ENCODE measurements at regions not wholly inside any gene's neighbourhood (a gene's known extent, or its start where the extent isn't known, plus 50 kb on each side); places are given as distances from the start of the nearest gene placed in this dataset.

DNA sequence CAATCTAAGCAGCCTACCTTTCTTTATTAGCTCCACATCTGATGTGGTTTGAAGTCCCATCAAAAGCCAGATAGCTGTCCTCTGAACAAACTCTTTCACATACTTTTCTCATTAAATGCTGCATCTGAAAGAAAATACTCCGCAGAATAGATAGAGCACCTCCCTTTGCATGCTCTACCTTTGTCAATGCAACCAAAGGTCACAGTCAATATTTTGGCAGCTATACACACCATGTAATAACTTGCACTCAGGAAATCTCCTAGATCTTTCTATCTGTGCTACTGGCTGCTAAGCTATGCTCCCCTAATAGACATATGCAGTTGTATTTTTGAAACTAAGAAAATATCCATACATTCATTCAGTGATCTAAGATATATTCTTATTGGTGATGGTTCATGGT is 204.8 kb upstream of the ARRDC4 start:
- no peak overlapping the region for H3K4me3 ChIP-seq (ENCODE audit: low read depth, poor library complexity, severe bottlenecking)
- 56 to 71% methylated on average over 1 of the region's 1 CpG for WGBS, 2 donors
- TF ChIP-seq, protein P1, sequence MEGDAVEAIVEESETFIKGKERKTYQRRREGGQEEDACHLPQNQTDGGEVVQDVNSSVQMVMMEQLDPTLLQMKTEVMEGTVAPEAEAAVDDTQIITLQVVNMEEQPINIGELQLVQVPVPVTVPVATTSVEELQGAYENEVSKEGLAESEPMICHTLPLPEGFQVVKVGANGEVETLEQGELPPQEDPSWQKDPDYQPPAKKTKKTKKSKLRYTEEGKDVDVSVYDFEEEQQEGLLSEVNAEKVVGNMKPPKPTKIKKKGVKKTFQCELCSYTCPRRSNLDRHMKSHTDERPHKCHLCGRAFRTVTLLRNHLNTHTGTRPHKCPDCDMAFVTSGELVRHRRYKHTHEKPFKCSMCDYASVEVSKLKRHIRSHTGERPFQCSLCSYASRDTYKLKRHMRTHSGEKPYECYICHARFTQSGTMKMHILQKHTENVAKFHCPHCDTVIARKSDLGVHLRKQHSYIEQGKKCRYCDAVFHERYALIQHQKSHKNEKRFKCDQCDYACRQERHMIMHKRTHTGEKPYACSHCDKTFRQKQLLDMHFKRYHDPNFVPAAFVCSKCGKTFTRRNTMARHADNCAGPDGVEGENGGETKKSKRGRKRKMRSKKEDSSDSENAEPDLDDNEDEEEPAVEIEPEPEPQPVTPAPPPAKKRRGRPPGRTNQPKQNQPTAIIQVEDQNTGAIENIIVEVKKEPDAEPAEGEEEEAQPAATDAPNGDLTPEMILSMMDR (IDR thresholded peaks at IDR 0.05), result no peak
- no peak for TF ChIP-seq POLR2A (IDR thresholded peaks at IDR 0.05)
- intact Hi-C loops (cut with DNase I; ENCODE audit: low total_unique reads), result no loop called here
- DNase-seq (ENCODE audit: low spot score in 2 of 2), result no peak

DNA sequence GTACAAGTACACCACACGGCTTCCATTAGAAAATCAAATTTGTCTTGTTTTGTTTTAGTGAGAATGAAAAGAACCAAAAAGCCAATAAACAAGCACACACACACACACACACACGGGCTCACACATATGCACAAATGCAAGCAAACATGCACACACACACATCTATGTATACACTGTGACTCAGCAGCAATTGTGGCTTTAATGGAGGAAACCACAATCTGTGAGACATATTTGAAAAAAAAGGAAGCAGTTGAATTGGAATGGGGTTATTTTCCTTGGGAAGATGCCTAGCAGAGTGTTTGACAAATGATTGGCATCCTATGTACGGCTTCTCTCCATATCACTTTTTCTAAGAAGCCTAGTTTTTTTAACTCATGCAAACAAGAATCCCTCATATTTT is 201.1 kb upstream of the ARRDC4 start:
- WGBS, 2 donors, result 46 to 48% methylated on average over 3 of the region's 3 CpGs
- H3K4me3 ChIP-seq (ENCODE audit: low read depth, poor library complexity, severe bottlenecking), result no peak overlapping the region
- no peak for DNase-seq (ENCODE audit: low spot score in 2 of 2)
- intact Hi-C loops (cut with DNase I; ENCODE audit: low total_unique reads), result no loop called here
- TF ChIP-seq, protein P1 (IDR thresholded peaks at IDR 0.05), result no peak
- no peak for TF ChIP-seq POLR2A (IDR thresholded peaks at IDR 0.05)

DNA sequence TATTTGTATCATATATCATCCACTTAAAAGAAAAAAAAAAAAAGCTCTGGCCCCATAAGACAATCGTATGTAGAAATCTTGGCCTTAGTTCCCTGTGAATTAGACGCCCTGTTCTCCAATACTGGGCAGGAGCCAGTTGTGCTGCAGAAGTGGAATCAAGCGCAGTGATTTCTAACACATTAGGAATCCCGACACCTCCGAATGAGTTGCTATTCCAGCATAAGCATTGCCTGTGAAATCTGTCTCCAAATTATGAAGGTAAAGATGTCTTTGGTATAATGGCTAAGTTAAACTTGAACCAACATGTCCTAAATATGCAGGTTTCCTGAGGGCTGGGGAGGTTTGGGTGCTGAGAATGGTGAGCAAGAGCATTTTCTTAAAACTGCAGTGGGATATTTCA is 199.4 kb upstream of the ARRDC4 start:
- DNase-seq (ENCODE audit: low spot score in 2 of 2), result no peak
- TF ChIP-seq, protein P1 (IDR thresholded peaks at IDR 0.05), result no peak
- TF ChIP-seq POLR2A (IDR thresholded peaks at IDR 0.05), result no peak
- intact Hi-C loops (cut with DNase I; ENCODE audit: low total_unique reads), result no loop called here
- 20 to 33% methylated on average over 5 of the region's 5 CpGs for WGBS, 2 donors
- H3K4me3 ChIP-seq (ENCODE audit: low read depth, poor library complexity, severe bottlenecking), result no peak overlapping the region

DNA sequence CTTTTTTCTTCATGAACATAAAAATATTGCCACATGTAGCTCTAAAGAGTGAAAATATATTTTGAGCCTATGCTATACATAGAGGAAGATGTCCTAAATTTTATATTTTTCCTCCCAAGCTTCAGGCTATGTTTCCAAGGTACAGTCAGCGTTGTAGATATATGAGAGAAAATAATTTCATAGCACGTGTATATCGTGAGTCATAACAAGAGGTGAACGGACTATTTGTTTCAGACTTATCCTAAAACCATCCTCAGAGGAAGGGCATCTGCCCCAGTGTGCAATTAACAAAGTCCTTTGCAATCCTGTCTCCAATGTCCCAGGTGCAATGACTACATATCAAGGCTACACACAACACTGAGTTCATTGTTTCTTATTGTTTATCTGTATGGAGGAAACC is 177.3 kb upstream of the ARRDC4 start:
- H3K4me3 ChIP-seq (ENCODE audit: low read depth, poor library complexity, severe bottlenecking), result no peak overlapping the region
- intact Hi-C loops (cut with DNase I; ENCODE audit: low total_unique reads), result no loop called here
- DNase-seq (ENCODE audit: low spot score in 2 of 2), result no peak
- TF ChIP-seq, protein P1 (IDR thresholded peaks at IDR 0.05), result no peak
- TF ChIP-seq POLR2A (IDR thresholded peaks at IDR 0.05), result no peak
- 49 to 54% methylated on average over 4 of the region's 4 CpGs for WGBS, 2 donors

DNA sequence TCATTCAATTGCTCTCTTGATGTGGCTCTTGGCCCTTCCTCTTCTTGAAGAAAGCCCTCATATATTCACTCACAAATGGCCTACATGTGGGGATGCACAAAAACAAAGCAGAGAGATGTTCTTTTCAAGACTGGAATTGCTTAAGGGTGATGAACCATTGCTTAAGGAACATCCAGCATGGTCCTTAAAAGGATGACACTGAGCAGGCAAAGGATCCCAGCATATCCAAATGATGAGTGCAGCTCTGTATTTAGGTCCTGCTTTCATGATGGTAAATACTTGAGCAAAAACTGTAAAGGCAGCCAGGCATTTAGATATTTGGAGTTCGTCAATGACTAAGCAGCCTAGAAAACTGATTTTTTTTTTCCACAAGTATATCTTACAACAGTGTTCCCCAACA is 173.8 kb upstream of the ARRDC4 start:
- 87 to 91% methylated on average over 1 of the region's 1 CpG for WGBS, 2 donors
- DNase-seq (ENCODE audit: low spot score in 2 of 2), result no peak
- intact Hi-C loops (cut with DNase I; ENCODE audit: low total_unique reads), result no loop called here
- no peak overlapping the region for H3K4me3 ChIP-seq (ENCODE audit: low read depth, poor library complexity, severe bottlenecking)
- no peak for TF ChIP-seq POLR2A (IDR thresholded peaks at IDR 0.05)
- TF ChIP-seq, protein P1 (IDR thresholded peaks at IDR 0.05), result no peak

DNA sequence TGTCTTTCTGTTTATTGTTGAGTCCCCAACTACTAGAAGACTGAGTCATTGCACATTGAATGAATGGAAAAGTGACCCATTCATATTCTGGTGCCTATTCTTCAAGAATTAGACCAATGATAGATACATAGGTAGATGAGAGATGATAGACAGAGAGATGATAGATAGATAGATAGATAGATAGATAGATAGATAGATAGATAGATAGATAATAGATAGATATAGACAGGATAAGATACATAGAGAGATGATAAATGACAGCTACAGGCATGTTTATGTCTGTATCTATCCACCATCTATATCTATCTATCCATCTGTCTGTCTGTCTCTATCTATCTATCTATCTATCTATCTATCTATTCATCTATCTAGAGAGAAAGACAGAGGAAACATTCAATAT is 170.3 kb upstream of the ARRDC4 start:
- intact Hi-C loops (cut with DNase I; ENCODE audit: low total_unique reads), result no loop called here
- no peak overlapping the region for H3K4me3 ChIP-seq (ENCODE audit: low read depth, poor library complexity, severe bottlenecking)
- DNase-seq (ENCODE audit: low spot score in 2 of 2), result no peak
- no peak for TF ChIP-seq POLR2A (IDR thresholded peaks at IDR 0.05)
- TF ChIP-seq, protein P1 (IDR thresholded peaks at IDR 0.05), result no peak
